ENCODE measurements at regions not wholly inside any gene's neighbourhood (a gene's known extent, or its start where the extent isn't known, plus 50 kb on each side); places are given as distances from the start of the nearest gene placed in this dataset.

DNA sequence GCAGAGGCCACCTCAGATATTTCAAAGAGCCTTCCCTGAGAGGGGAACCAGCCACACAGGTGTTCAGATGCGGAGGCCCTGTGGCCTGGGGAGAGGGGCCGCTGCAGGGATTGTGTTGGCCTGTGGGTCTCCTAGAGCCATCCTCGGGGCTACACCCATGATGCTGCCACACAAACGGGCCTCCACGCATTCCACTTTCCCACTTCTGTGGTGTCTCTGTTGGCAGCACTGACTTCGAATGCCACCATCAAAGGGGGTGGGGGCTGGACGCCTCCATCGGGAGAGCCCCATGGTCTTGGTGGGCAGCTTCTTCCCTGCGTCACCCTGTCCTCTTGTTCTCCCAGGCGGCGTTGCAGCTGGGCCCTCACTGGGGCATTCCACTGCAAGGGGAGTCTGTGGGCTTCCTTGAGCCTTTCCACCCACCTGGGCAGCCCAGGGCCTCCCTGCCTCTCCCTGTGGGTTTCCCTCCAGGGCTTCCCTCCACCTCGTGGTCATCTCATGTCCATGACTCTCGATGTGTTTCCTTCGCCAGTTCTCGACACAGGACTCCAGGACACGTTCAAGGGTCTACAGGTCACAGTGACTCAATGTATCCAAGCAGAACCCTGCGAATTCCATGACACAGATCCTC, 145.5 kb downstream of the ERMARD start:
- no peak overlapping the region for H3K27ac ChIP-seq (ENCODE audit: low read depth, low read length)
- H3K79me2 ChIP-seq (ENCODE audit: insufficient read depth, low read length), result no peaks in the 10 kb centered on the region
- no peaks in the 10 kb centered on the region for H4K20me1 ChIP-seq (ENCODE audit: low read depth, low read length)
- no peak overlapping the region for H3K4me2 ChIP-seq (ENCODE audit: low read depth, low read length, poor library complexity, severe bottlenecking)
- H3F3A ChIP-seq (ENCODE audit: insufficient read depth), result no peaks in the 10 kb centered on the region
- H3K36me3 ChIP-seq (ENCODE audit: low read length), result no peaks in the 10 kb centered on the region
- H3K9me2 ChIP-seq (replicated peaks; ENCODE audit: insufficient read depth, low read length), result no peaks in the 10 kb centered on the region
- H3K9ac ChIP-seq (ENCODE audit: low read length), result no peak overlapping the region
- TF ChIP-seq, protein P1, sequence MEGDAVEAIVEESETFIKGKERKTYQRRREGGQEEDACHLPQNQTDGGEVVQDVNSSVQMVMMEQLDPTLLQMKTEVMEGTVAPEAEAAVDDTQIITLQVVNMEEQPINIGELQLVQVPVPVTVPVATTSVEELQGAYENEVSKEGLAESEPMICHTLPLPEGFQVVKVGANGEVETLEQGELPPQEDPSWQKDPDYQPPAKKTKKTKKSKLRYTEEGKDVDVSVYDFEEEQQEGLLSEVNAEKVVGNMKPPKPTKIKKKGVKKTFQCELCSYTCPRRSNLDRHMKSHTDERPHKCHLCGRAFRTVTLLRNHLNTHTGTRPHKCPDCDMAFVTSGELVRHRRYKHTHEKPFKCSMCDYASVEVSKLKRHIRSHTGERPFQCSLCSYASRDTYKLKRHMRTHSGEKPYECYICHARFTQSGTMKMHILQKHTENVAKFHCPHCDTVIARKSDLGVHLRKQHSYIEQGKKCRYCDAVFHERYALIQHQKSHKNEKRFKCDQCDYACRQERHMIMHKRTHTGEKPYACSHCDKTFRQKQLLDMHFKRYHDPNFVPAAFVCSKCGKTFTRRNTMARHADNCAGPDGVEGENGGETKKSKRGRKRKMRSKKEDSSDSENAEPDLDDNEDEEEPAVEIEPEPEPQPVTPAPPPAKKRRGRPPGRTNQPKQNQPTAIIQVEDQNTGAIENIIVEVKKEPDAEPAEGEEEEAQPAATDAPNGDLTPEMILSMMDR (IDR thresholded peaks at IDR 0.05; ENCODE audit: insufficient read depth, low read length, poor library complexity, severe bottlenecking), result no peak
- no peak for TF ChIP-seq EZH2phosphoT487 (conservative IDR thresholded peaks at IDR 0.05; ENCODE audit: low read length)
- H3K9me3 ChIP-seq (ENCODE audit: insufficient read depth, low read length), result no peaks in the 10 kb centered on the region
- no peaks in the 10 kb centered on the region for H3K27me3 ChIP-seq (ENCODE audit: low read length)
- H3K4me3 ChIP-seq (ENCODE audit: insufficient read depth, low read length, poor library complexity, severe bottlenecking), result no peak overlapping the region
- H2AFZ ChIP-seq (ENCODE audit: low read depth, low read length, severe bottlenecking), result no peak overlapping the region

DNA sequence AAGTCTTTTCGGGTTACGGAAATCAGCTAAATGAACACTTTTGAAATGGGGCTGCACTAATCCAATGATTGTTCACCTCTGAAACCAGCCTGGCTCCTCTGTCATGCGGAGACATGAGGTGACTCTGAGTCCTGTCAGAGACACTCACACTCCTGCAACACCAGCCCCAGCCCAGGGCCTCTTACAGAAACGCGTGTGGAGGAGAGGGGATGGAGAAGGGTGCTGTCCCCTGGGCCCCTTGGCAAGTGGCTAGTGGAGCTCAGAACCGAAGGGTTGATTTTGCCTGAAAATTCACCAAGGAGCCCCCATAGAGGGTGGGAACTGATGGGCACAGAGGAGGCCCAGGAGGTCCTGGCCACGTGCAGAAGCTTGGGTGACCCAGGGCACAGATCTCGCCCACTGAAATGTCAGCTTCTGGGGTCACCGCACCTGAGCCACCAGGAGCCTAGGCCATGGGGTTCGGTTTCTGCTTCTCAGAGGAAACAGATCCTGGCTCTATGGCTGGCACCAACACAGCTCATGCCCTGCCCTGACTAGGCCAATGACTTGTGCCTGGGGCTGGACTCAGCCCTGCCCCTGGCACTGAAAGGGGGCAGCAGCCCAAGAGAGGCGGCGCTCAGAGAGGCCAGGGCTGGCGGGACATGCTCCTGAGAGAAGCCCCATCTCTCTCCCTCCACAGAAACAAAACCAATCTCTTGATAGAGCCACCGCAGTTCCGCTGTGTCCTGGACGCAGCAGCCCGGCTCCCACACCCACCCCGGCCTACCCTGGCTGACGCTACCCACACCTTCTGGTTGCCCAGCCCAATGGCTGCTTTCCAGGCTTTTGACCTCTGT, 144.7 kb downstream of the ERMARD start:
- Histone ChIP-seq H3K9ac (ENCODE audit: low read length) (no peak overlapping the region), H3K36me3 (ENCODE audit: low read length) (no peaks in the 10 kb centered on the region), H4K20me1 (ENCODE audit: low read depth, low read length) (no peaks in the 10 kb centered on the region), H2AFZ (ENCODE audit: low read depth, low read length, severe bottlenecking) (no peak overlapping the region), H3K27ac (ENCODE audit: low read depth, low read length) (no peak overlapping the region), H3K79me2 (ENCODE audit: insufficient read depth, low read length) (no peaks in the 10 kb centered on the region), H3F3A (ENCODE audit: insufficient read depth) (no peaks in the 10 kb centered on the region), H3K4me2 (ENCODE audit: low read depth, low read length, poor library complexity, severe bottlenecking) (no peak overlapping the region), H3K9me3 (ENCODE audit: insufficient read depth, low read length) (no peaks in the 10 kb centered on the region), H3K27me3 (ENCODE audit: low read length) (no peaks in the 10 kb centered on the region), H3K4me3 (ENCODE audit: insufficient read depth, low read length, poor library complexity, severe bottlenecking) (no peak overlapping the region), H3K9me2 (replicated peaks; ENCODE audit: insufficient read depth, low read length) (no peaks in the 10 kb centered on the region)
- TF ChIP-seq, protein P1 (IDR thresholded peaks at IDR 0.05; ENCODE audit: insufficient read depth, low read length, poor library complexity, severe bottlenecking), result no peak
- no peak for TF ChIP-seq EZH2phosphoT487 (conservative IDR thresholded peaks at IDR 0.05; ENCODE audit: low read length)

DNA sequence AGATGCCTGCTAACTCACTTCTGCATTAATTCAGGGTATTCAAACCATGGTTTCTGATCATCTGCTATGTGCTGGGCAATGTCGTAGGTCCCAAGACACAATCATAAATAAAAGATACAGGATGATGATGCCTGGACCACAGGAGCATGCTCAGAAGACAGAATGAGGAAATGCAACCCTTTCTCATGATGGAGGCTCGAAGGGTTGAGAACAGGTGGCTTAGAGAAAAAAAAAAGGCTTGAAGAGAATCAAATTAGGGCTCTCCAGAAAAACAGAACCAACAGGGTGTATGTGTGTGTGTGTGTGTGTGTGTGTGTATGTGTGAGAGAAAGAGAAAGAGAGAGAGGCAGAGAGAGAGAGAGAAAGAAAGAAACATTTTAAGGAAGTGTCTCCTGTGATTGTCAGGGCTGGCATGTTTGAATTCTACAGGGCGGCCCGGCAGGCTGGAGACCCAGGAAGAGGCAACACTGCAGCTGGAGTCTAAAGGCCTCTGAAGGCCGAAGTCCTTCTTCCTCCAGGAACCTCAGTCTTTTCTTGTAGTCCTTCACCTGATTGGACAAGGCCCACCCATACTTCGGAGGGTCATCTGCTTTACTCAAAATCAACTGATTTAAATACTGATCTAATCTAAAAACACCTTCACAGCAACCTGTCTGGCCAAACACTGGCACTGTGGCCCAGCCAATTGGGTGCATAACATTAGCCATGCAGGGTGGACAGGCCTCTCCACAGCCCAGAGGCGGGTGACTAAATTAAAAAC, 143.8 kb downstream of the ERMARD start:
- no peaks in the 10 kb centered on the region for H3K36me3 ChIP-seq (ENCODE audit: low read length)
- H3K27me3 ChIP-seq (ENCODE audit: low read length), result no peaks in the 10 kb centered on the region
- no peak overlapping the region for H3K4me3 ChIP-seq (ENCODE audit: insufficient read depth, low read length, poor library complexity, severe bottlenecking)
- no peak for TF ChIP-seq EZH2phosphoT487 (conservative IDR thresholded peaks at IDR 0.05; ENCODE audit: low read length)
- TF ChIP-seq, protein P1 (IDR thresholded peaks at IDR 0.05; ENCODE audit: insufficient read depth, low read length, poor library complexity, severe bottlenecking), result no peak
- H3K9me3 ChIP-seq (ENCODE audit: insufficient read depth, low read length), result no peaks in the 10 kb centered on the region
- H3K79me2 ChIP-seq (ENCODE audit: insufficient read depth, low read length), result no peaks in the 10 kb centered on the region
- no peak overlapping the region for H2AFZ ChIP-seq (ENCODE audit: low read depth, low read length, severe bottlenecking)
- H3K9me2 ChIP-seq (replicated peaks; ENCODE audit: insufficient read depth, low read length), result no peaks in the 10 kb centered on the region
- no peak overlapping the region for H3K27ac ChIP-seq (ENCODE audit: low read depth, low read length)
- no peak overlapping the region for H3K9ac ChIP-seq (ENCODE audit: low read length)
- H4K20me1 ChIP-seq (ENCODE audit: low read depth, low read length), result no peaks in the 10 kb centered on the region
- no peaks in the 10 kb centered on the region for H3F3A ChIP-seq (ENCODE audit: insufficient read depth)
- H3K4me2 ChIP-seq (ENCODE audit: low read depth, low read length, poor library complexity, severe bottlenecking), result no peak overlapping the region

Measured in SU-DHL-6 (cell line).